ENCODE measurements at regions not wholly inside any gene's neighbourhood (a gene's known extent, or its start where the extent isn't known, plus 50 kb on each side); places are given as distances from the start of the nearest gene placed in this dataset.
A peak's percentile ranks its signal among the peaks of the same experiment; 100 is the strongest.

DNA sequence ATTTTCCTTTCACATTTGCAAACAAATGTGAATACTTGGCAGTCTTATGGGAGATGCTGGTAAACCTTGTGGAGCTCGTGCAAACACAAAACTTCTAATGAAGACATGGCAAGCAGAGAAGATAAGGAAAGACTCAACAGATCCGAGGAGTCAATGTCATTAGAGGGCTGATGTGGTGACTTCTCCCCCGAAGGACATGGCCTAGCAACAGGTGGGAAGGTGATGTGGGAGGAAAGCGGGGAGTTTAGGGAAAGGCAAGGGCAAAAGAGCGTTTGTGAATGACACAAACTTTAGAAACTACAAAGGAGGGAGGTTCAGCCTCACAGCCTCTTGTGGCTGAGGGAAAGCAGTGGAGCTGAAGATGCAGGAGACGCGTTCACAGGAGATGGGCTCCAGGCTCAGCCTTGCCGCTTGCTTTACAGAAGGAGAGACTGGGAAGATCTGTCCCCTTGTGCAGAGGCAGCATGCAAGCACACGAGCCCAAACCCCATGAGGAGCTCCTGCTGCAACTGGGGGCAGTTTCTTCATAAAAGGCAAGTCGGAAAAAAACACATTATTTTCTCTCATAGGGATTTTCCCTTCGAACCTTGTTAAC is 86.6 kb downstream of the SOWAHC start:
- TF ChIP-seq, protein P1, sequence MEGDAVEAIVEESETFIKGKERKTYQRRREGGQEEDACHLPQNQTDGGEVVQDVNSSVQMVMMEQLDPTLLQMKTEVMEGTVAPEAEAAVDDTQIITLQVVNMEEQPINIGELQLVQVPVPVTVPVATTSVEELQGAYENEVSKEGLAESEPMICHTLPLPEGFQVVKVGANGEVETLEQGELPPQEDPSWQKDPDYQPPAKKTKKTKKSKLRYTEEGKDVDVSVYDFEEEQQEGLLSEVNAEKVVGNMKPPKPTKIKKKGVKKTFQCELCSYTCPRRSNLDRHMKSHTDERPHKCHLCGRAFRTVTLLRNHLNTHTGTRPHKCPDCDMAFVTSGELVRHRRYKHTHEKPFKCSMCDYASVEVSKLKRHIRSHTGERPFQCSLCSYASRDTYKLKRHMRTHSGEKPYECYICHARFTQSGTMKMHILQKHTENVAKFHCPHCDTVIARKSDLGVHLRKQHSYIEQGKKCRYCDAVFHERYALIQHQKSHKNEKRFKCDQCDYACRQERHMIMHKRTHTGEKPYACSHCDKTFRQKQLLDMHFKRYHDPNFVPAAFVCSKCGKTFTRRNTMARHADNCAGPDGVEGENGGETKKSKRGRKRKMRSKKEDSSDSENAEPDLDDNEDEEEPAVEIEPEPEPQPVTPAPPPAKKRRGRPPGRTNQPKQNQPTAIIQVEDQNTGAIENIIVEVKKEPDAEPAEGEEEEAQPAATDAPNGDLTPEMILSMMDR (IDR thresholded peaks at IDR 0.05) = no peak
- Mint-ChIP-seq H3K4me3 (no peak overlapping the region), H3K27ac (peak overlapping the region; percentile 0)

DNA sequence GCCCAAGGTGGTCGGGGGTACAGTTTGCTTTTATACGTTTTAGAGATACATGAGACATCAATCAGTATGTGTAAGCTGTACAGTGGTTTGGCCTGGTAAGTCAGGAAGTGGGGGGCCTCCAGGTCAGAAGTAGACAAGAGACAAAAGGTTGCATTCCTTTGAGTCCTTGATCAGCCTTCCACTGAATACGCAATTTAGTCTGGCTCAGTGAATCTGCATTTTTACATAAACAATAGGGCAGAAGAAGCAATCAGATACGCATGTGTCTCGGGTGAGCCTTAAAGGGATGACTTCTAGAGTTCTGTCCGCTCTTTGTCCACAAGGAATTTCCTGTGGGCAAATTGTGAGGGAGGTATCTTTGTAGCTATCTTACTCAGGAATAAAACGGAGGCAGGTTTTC is 87.2 kb downstream of the SOWAHC start:
- no peaks in the 10 kb centered on the region for H3K9me3 Mint-ChIP-seq
- H3K4me1 Mint-ChIP-seq = peaks cover 50% of the 10 kb centered on the region
- TF ChIP-seq, protein P1 (IDR thresholded peaks at IDR 0.05) = no peak
- H3K4me3 Mint-ChIP-seq = no peak overlapping the region
- H3K27ac Mint-ChIP-seq = peak overlapping the region; percentile 71
- H3K36me3 Mint-ChIP-seq (ENCODE audit: low read depth) = no peaks in the 10 kb centered on the region
- no peak for DNase-seq
- H3K27me3 Mint-ChIP-seq (ENCODE audit: low read depth, poor library complexity) = peaks cover 4% of the 10 kb centered on the region

More for the DNA sequence above, 86.6 kb downstream of the SOWAHC start:
- Mint-ChIP-seq H3K27me3 (ENCODE audit: low read depth, poor library complexity) (peaks cover 1% of the 10 kb centered on the region), H3K9me3 (no peaks in the 10 kb centered on the region), H3K36me3 (ENCODE audit: low read depth) (no peaks in the 10 kb centered on the region), H3K4me1 (peaks cover 50% of the 10 kb centered on the region)
- no peak for DNase-seq

DNA sequence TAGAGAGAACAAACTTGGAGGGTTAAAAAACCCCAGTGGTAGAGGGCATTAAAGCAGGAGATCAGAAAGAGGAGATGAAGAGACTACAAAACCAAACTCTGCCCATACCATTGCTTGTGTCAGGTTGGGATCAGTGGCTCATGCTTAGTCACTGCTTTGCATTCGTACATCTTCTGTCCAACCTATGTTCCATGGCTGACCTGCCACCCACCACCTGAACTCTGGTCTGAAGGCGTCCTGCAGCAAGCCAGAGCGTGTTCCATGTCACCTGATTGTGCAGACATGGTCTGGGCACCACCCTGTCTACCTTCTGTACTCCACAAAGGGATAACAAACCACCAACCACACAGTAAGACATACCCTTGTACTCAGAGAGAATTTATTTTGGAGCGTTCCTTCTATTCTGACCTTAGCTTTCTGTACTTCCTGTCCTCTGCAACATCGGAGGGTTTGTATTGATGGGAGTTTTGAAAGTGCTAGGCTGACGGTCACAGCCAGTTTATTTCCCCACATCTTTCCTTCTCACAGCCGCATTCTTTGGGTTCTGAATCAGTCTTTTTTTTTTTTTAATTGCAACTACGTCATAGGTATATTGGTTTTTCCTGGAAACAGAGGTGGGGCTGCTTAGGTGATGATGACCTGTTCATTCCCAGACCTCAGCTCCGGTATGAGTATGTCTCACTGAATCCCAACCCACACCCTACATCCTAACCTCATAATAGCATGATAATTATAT is 88.3 kb downstream of the SOWAHC start:
- no peak for DNase-seq
- H3K9me3 Mint-ChIP-seq = no peaks in the 10 kb centered on the region
- H3K4me3 Mint-ChIP-seq = no peak overlapping the region
- H3K27me3 Mint-ChIP-seq (ENCODE audit: low read depth, poor library complexity) = peaks cover 4% of the 10 kb centered on the region
- TF ChIP-seq, protein P1 (IDR thresholded peaks at IDR 0.05) = no peak
- peaks cover 50% of the 10 kb centered on the region for H3K4me1 Mint-ChIP-seq
- H3K27ac Mint-ChIP-seq = no peak overlapping the region
- H3K36me3 Mint-ChIP-seq (ENCODE audit: low read depth) = no peaks in the 10 kb centered on the region

DNA sequence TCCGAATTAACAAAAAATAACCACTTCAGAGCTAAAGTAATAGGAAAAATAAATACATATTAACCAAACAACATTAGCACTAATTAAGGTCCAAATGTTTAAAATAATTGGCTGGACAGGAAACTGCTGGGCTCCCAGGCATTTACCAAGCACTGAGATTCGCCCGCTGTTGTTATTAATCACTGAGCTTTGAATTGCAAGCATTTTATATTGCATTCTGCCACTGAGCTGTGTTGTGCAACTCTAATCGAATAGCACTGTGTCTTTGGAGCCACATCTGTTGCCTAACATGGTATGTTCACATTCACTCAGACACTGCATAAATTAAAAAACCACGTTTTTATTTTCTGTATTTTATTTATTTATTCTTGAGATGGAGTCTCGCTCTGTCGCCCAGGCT is 88.9 kb downstream of the SOWAHC start:
- DNase-seq = no peak
- Mint-ChIP-seq H3K36me3 (ENCODE audit: low read depth) (no peaks in the 10 kb centered on the region), H3K4me3 (no peak overlapping the region), H3K27me3 (ENCODE audit: low read depth, poor library complexity) (peaks cover 7% of the 10 kb centered on the region), H3K27ac (no peak overlapping the region), H3K4me1 (peaks cover 50% of the 10 kb centered on the region), H3K9me3 (no peaks in the 10 kb centered on the region)
- TF ChIP-seq, protein P1 (IDR thresholded peaks at IDR 0.05) = no peak

DNA sequence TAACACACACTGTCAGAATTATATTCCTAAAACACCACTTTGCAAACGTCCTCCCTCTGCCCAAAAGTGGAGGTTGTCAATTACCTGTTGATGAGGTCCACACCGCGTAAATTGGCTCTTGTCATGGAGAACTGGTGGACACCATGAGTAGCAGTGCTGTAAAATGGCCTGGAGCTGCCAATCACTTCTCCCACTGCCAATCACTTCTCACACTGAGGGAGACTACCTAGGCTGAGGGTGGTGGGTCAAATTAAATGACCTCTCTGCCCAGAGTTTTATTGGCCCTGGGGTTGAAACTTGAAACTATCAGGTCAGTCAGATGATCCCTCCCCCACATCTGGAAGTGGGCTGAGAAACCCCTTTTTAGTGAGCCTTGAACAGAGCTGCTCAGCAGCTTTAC is 89.6 kb downstream of the SOWAHC start:
- H3K9me3 Mint-ChIP-seq = no peaks in the 10 kb centered on the region
- TF ChIP-seq, protein P1 (IDR thresholded peaks at IDR 0.05) = no peak
- no peak overlapping the region for H3K27ac Mint-ChIP-seq
- H3K27me3 Mint-ChIP-seq (ENCODE audit: low read depth, poor library complexity) = peaks cover 10% of the 10 kb centered on the region
- no peaks in the 10 kb centered on the region for H3K36me3 Mint-ChIP-seq (ENCODE audit: low read depth)
- H3K4me1 Mint-ChIP-seq = peaks cover 50% of the 10 kb centered on the region
- no peak overlapping the region for H3K4me3 Mint-ChIP-seq
- DNase-seq = no peak
